T47D (cell line): ENCODE measurements at regions not wholly inside any gene's neighbourhood (a gene's known extent, or its start where the extent isn't known, plus 50 kb on each side); places are given as distances from the start of the nearest gene placed in this dataset.
A peak's percentile ranks its signal among the peaks of the same experiment; 100 is the strongest.

Experiments used
- DNase-seq, 2 experiments: peaks; one replicate each; pipeline versions ENCODE4 v3.0.0 to v3.0.0-alpha.2; 2011 to 2012; ENCODE audit warnings: low read depth in 1 of 2, low spot score in 1 of 2
- JUND ChIP-seq: IDR thresholded peaks from 2 replicates; pipeline ENCODE4 v1.6.1; 2012; ENCODE audit warnings: low read depth
- in situ Hi-C: cut with HindIII; loops from 2 replicates; pipeline ENCODE4 v1.10.0; 2016; ENCODE audit warnings: low sequenced_read_pairs, low pct_unique_long_range_greater_than_20kb

DNA sequence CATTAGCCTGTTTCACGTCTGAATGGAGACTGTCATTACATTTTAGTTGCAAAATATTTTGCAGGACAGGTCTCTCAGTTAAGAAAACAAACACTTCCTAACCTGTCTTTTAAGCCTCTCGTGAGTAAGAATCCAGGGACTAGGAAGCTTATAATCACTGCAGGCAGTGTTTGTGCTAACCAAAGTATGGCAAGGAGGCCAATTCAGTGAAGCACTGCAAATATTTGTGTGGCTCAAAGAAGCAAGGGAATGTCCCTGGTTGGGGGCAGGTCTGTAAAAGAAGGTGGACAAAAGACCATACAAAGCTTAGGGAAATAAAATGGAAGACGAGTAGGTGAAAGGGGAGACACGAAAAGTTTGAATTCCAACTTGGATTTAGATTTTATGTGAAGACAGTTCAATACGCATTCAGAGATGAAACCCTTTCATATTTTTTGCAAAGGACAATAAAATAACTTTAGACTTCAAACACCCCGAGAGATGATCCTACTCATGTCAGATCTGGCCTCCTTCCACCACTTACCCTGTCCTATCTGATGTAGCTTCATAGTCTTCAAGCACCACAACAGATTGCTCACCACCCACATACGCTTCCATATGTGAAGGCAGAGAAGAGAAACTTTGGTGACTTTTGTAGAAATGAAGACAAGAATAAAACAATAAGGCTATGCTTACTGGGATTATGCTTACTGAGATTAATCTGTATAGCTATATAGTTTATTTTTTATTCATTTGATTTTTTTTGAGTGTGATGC is 240.9 kb downstream of the TUSC7 start:
- in situ Hi-C loops: no loop called here
- TF ChIP-seq JUND: no peak
- peak in 1 of 2 experiments; percentile 75 for DNase-seq

DNA sequence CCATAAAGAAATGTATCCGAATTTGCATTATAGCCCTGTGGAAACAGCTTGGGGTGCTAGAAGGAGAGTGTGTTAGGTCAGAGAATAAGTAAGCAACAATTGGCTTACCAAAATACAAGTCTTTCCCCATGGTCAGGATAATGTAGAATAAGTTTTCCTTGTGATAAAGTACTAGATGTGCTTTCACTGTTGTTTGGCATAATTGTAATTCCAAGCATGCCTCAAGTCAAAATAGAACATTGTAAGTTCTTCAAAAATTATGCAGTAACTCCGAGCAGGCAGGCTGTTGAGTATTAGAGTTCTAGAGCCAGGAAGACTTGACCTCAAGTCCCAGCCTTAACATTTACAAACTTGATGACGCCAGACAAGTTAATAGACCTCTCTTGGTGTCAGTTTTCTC is 242.0 kb downstream of the TUSC7 start:
- no peak for DNase-seq
- in situ Hi-C loops: no loop called here
- no peak for TF ChIP-seq JUND

- no peak for DNase-seq
- TF ChIP-seq JUND: no peak
- in situ Hi-C loops: no loop called here
Measured at GRCh38 chr3:116958291-116958690, 248.7 kb downstream of the TUSC7 start.

DNA sequence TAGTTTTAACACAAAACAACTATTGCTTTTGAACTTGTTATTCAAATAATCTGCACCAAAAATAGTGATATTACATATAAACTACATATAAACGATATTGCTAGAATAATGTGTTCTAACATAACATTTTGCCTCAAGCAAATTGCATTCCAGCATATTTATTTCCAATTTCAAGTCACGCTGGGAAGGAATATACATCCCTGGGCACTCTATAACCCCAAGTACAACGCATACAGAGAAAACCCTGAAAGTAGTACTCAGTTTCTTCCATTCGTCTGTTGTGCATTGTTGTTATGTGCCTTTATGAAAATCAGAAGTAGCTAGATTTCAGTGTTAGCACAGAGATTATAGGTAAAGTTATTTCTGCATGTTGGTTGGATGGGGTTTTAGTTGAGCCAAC is 251.5 kb downstream of the TUSC7 start:
- no peak for TF ChIP-seq JUND
- in situ Hi-C loops: no loop called here

GRCh38 chr3:116963802-116964201 is 254.2 kb downstream of the TUSC7 start:
- TF ChIP-seq JUND: no peak
- in situ Hi-C loops: no loop called here
- DNase-seq: no peak

More for the DNA sequence above, 251.5 kb downstream of the TUSC7 start:
- no peak for DNase-seq

GRCh38 chr3:116966649-116967048 is 257.1 kb downstream of the TUSC7 start:
- in situ Hi-C loops: no loop called here
- TF ChIP-seq JUND: no peak
- DNase-seq: no peak

DNA sequence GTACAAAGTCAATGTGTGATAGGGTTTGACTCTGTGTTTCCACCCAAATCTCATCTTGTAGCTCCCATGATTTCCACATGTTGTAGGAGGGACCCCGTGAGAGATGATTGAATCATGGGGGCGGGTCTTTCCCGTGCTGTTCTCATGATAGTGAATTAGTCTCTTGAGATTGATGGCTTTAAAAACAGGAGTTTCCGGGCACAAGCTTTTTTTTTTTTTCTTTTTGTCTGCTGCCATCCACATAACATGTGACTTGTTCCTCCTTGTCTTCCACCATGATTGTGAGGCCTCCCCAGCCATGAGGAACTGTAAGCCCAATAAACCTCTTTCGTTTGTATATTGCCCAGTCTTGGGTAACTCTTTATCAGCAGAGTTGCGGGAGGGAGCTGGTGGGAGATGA is 259.6 kb downstream of the TUSC7 start:
- in situ Hi-C loops: no loop called here
- no peak for TF ChIP-seq JUND
- no peak for DNase-seq

- in situ Hi-C loops: no loop called here
- no peak for TF ChIP-seq JUND
- DNase-seq: no peak
Measured at GRCh38 chr3:116969646-116970045, 260.1 kb downstream of the TUSC7 start.

DNA sequence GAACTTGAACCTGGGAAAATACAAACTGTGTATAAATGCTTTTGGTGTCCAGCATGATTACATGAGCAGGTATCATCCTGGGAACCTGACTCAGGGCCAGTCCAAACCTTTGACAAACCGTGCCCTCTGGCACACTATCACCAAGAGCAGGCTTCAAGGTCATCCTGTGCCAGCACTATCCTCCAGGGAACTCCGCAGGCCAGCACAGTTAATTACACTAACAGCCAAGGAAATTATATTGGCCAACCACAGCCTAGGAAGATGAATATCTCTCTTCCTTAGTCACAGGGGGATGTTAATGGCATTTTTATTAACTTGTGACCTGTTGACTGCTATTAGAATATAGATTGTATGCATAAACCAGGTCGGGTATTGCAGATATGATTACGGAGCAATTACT is 262.0 kb downstream of the TUSC7 start:
- no peak for DNase-seq
- in situ Hi-C loops: no loop called here
- no peak for TF ChIP-seq JUND

DNA sequence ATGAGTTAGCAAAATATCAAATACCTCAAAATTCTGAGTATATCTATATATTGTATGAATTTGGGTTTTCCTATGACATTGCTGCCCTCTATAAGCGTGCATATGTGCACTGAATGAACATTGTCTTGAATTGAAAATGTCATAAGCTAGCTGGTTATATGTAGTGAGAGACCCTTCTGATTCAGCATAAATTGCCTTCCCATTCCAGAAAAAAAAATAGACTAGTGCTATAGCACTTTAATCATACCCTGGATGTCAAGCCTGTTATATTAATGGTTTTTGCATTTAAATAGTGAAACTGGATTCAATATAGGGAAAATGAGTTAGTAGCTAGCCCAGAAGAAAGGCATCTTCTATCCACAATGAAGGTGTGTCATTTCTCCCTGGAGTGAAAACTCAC is 265.1 kb downstream of the TUSC7 start:
- no peak for DNase-seq
- no peak for TF ChIP-seq JUND
- in situ Hi-C loops: no loop called here

DNA sequence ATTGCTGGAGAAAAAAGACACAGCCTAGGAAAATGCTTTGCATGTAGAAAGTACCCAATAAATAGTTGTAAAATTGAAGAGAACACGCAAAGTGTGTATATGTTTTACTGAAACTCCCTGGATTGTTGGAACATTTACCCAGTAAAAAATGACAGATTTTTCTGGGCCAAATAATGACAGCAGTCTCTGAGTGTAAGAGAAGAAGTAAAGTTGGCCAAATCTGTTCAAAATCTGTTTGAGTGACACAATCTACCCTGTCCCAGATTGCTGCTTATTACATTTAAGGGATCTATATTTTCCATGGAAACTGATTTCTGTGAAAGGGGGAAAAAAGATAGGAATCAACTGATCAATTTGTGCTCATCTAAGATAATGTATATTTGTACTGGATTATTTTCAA is 267.9 kb downstream of the TUSC7 start:
- in situ Hi-C loops: no loop called here
- no peak for TF ChIP-seq JUND
- DNase-seq: no peak

DNA sequence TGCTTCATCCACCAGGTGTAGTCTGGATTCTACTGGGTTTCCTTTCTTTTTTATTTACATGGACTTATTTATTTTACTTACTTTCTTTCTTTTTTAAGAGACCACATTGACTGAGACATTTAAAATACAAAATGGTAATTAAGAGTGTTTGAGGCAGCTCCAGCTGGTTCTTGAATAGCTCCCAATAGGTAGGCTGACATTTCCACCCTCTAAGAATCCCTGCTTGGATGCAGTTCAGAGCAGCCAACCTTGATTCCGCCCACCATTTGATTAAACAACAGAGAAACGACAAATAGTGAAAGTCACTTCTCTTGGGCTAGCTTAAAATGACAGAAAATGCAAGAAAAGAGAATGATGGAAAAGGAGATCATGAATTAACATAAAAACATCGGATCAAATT is 270.5 kb downstream of the TUSC7 start:
- no peak for TF ChIP-seq JUND
- in situ Hi-C loops: no loop called here
- DNase-seq: no peak

DNA sequence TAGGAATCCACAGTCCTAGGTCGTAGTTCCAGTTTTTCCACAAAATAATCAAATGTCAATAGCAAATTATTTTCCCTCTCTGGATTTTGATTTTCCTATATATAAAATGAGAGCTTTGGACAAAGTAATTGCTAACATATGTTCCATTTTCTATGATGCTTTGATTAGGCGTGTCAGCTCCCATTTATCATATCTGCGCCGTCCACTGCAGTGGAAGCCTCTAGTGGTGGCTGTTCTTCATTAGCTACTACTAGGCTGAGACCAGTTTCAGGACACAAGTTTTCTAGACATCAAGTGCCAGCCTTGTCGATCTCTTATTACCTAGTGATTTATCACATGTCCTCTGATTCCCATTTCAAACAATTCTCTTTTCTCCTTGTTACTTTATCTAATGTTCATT is 271.5 kb downstream of the TUSC7 start:
- TF ChIP-seq JUND: no peak
- in situ Hi-C loops: no loop called here
- no peak for DNase-seq

DNA sequence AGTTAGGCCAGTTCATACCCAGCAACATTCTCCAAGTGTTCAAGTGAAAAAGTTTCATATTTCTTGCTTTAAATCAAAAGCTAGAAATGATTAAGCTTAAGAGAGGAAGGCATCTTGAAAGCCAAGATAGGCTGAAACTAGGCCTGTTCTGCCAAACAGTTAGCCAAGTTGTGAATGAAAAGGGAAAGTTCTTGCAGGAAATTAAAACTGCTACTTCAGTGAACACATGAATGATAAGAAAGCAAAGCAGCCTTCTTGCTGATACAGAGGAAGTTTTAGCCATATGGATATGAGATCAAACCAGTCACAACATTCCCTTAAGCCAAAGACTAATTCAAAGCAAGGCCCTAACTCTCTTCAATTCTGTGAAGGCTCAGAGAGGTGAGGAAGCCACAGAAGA is 274.7 kb downstream of the TUSC7 start:
- TF ChIP-seq JUND: no peak
- in situ Hi-C loops: no loop called here
- no peak for DNase-seq
